Astrocyte (in vitro differentiated cells and primary cell): ENCODE measurements at regions not wholly inside any gene's neighbourhood (a gene's known extent, or its start where the extent isn't known, plus 50 kb on each side); places are given as distances from the start of the nearest gene placed in this dataset.

ENCODE experiments used
- CTCF ChIP-seq: IDR thresholded peaks from 2 replicates; pipeline ENCODE4 v1.5.1; 2011; ENCODE audit warnings: low read depth, mild to moderate bottlenecking, inconsistent platforms, low read length, moderate library complexity; ENCODE audit not compliant: insufficient read depth
- EZH2 ChIP-seq: IDR thresholded peaks from 2 replicates; pipeline ENCODE4 v1.6.1; 2012; ENCODE audit warnings: mild to moderate bottlenecking, low read length, inconsistent platforms; ENCODE audit not compliant: insufficient read depth

- TF ChIP-seq CTCF (no peak), EZH2 (no peak)
These were observed 482.2 kb upstream of the TOM1L1 start for GRCh38 chr17:54418467-54418866.
